WTC11 (cell line): ENCODE measurements at regions not wholly inside any gene's neighbourhood (a gene's known extent, or its start where the extent isn't known, plus 50 kb on each side); places are given as distances from the start of the nearest gene placed in this dataset.

Experiments used
- ATAC-seq: fragments of 200-7000 bp; cut with Tn5 transposase; 2 replicates; pipeline ENCODE4 v1.10.0; 2021; ENCODE audit warnings: mild to moderate bottlenecking, moderate library complexity
- CTCF ChIA-PET: fragments of 300-600 bp; sonication (Branson Sonifier 250); formaldehyde crosslinking; loops from one replicate; lab custom pipeline; 2021; ENCODE audit warnings: antibody characterized with exemption; lab: Charles Lee
- POLR2A ChIA-PET: fragments of 350-600 bp; sonication (Branson Sonifier 250); formaldehyde crosslinking; loops from one replicate; lab custom pipeline; 2021; ENCODE audit warnings: antibody characterized with exemption; lab: Charles Lee
- DNase-seq: peaks from one replicate; pipeline ENCODE4 v3.0.0; 2021; ENCODE audit warnings: low spot score
- H3K27ac Mint-ChIP-seq: 2 replicates; pipeline ENCODE4 v1.8.0; 2021; ENCODE audit warnings: mixed read lengths
- H3K27me3 Mint-ChIP-seq: 2 replicates; pipeline ENCODE4 v1.8.0; 2021; ENCODE audit warnings: low read depth, mild to moderate bottlenecking, moderate library complexity, mixed read lengths
- H3K36me3 Mint-ChIP-seq: 2 replicates; pipeline ENCODE4 v1.8.0; 2021; ENCODE audit warnings: mixed read lengths
- H3K4me1 Mint-ChIP-seq: 2 replicates; pipeline ENCODE4 v1.8.0; 2022; ENCODE audit warnings: mixed read lengths
- H3K4me3 Mint-ChIP-seq: 2 replicates; pipeline ENCODE4 v1.8.0; 2021; ENCODE audit warnings: mild to moderate bottlenecking, moderate library complexity, mixed read lengths
- H3K9me3 Mint-ChIP-seq: 2 replicates; pipeline ENCODE4 v1.8.0; 2021; ENCODE audit warnings: mixed read lengths
- AFF4 ChIP-seq: sonication (generic); formaldehyde crosslinking; IDR thresholded peaks from 2 replicates; pipeline ENCODE4 v1.8.1; 2023; ENCODE audit warnings: mild to moderate bottlenecking, missing genetic modification reagents, borderline replicate concordance
- ATF2 ChIP-seq: sonication (generic); formaldehyde crosslinking; IDR thresholded peaks from 2 replicates; pipeline ENCODE4 v1.8.1; 2022; ENCODE audit warnings: low read depth, missing genetic modification reagents, borderline replicate concordance
- ATF3 ChIP-seq: sonication (generic); formaldehyde crosslinking; conservative IDR thresholded peaks from 2 replicates; pipeline ENCODE4 v1.8.1; 2022; ENCODE audit warnings: mild to moderate bottlenecking, missing genetic modification reagents
- CBFB ChIP-seq: sonication (generic); formaldehyde crosslinking; IDR thresholded peaks from 2 replicates; pipeline ENCODE4 v1.8.1; 2022; ENCODE audit warnings: mild to moderate bottlenecking, low read depth, missing genetic modification reagents
- CDX4 ChIP-seq: fragments of 250-450 bp; sonication (Bioruptor Pico); IDR thresholded peaks from 2 replicates; pipeline ENCODE4 v1.9.0; 2021; ENCODE audit warnings: moderate library complexity, mild to moderate bottlenecking, inconsistent platforms, borderline replicate concordance
- CREM ChIP-seq: sonication (generic); formaldehyde crosslinking; IDR thresholded peaks from 2 replicates; pipeline ENCODE4 v1.8.1; 2022; ENCODE audit warnings: mild to moderate bottlenecking, missing genetic modification reagents, moderate library complexity
- E2F1 ChIP-seq: sonication (generic); formaldehyde crosslinking; IDR thresholded peaks from 2 replicates; pipeline ENCODE4 v1.8.0; 2022; ENCODE audit warnings: mild to moderate bottlenecking, missing genetic modification reagents
- ESRRA ChIP-seq: sonication (generic); formaldehyde crosslinking; IDR thresholded peaks from 2 replicates; pipeline ENCODE4 v1.8.1; 2022; ENCODE audit warnings: mild to moderate bottlenecking, missing genetic modification reagents, borderline replicate concordance
- GTF2I ChIP-seq: fragments of 250-450 bp; sonication (Bioruptor Pico); conservative IDR thresholded peaks from 2 replicates; pipeline ENCODE4 v1.4.0; 2021; ENCODE audit warnings: mild to moderate bottlenecking
- MXD4 ChIP-seq: fragments of 250-450 bp; sonication (Bioruptor Pico); IDR thresholded peaks from 2 replicates; pipeline ENCODE4 v1.8.0; 2021; ENCODE audit warnings: mild to moderate bottlenecking, moderate library complexity, borderline replicate concordance
- MYBL2 ChIP-seq: sonication (generic); formaldehyde crosslinking; IDR thresholded peaks from 2 replicates; pipeline ENCODE4 v1.8.1; 2023; ENCODE audit warnings: mild to moderate bottlenecking, moderate library complexity, missing genetic modification reagents
- NFATC4 ChIP-seq: fragments of 250-450 bp; sonication (Bioruptor Pico); IDR thresholded peaks from 2 replicates; pipeline ENCODE4 v1.9.0; 2021; ENCODE audit warnings: mild to moderate bottlenecking
- NR2C2 ChIP-seq: sonication (generic); formaldehyde crosslinking; IDR thresholded peaks from 2 replicates; pipeline ENCODE4 v1.8.0; 2022; ENCODE audit warnings: mild to moderate bottlenecking, missing genetic modification reagents
- RORB ChIP-seq: fragments of 250-450 bp; sonication (Bioruptor Pico); IDR thresholded peaks from 2 replicates; pipeline ENCODE4 v1.9.0; 2021; ENCODE audit warnings: mild to moderate bottlenecking
- SMAD3 ChIP-seq: sonication (generic); formaldehyde crosslinking; IDR thresholded peaks from 2 replicates; pipeline ENCODE4 v1.8.0; 2022; ENCODE audit warnings: missing genetic modification reagents, mild to moderate bottlenecking, borderline replicate concordance
- SMAD4 ChIP-seq: sonication (generic); formaldehyde crosslinking; IDR thresholded peaks from 2 replicates; pipeline ENCODE4 v1.8.0; 2022; ENCODE audit warnings: mild to moderate bottlenecking, missing genetic modification reagents
- SOX15 ChIP-seq: fragments of 250-450 bp; sonication (Bioruptor Pico); IDR thresholded peaks from 2 replicates; pipeline ENCODE4 v1.9.0; 2021; ENCODE audit warnings: mild to moderate bottlenecking
- SP1 ChIP-seq: sonication (generic); formaldehyde crosslinking; conservative IDR thresholded peaks from 2 replicates; pipeline ENCODE4 v1.8.1; 2022; ENCODE audit warnings: missing genetic modification reagents
- TEAD1 ChIP-seq: sonication (generic); formaldehyde crosslinking; IDR thresholded peaks from 2 replicates; pipeline ENCODE4 v1.8.0; 2022; ENCODE audit warnings: mild to moderate bottlenecking, missing genetic modification reagents
- ZBTB21 ChIP-seq: sonication (generic); formaldehyde crosslinking; IDR thresholded peaks from 2 replicates; pipeline ENCODE4 v1.8.1; 2023; ENCODE audit warnings: mild to moderate bottlenecking, missing genetic modification reagents, borderline replicate concordance
- ZNF121 ChIP-seq: sonication (generic); formaldehyde crosslinking; IDR thresholded peaks from 2 replicates; pipeline ENCODE4 v1.8.0; 2023; ENCODE audit warnings: missing genetic modification reagents
- ZNF281 ChIP-seq: sonication (generic); formaldehyde crosslinking; IDR thresholded peaks from 2 replicates; pipeline ENCODE4 v1.8.0; 2023; ENCODE audit warnings: mild to moderate bottlenecking, missing genetic modification reagents
- ZNF423 ChIP-seq: fragments of 250-450 bp; sonication (Bioruptor Pico); IDR thresholded peaks from 2 replicates; pipeline ENCODE4 v2.1.2; 2022; ENCODE audit warnings: mild to moderate bottlenecking, moderate library complexity
- ZNF671 ChIP-seq: fragments of 250-450 bp; sonication (Bioruptor Pico); IDR thresholded peaks from 2 replicates; pipeline ENCODE4 v1.8.0; 2021; ENCODE audit warnings: mild to moderate bottlenecking

GRCh38 chr1:166302989-166303758 lies 136.4 kb upstream of the FAM78B start:
- H3K9me3 Mint-ChIP-seq = peaks cover 15% of the 10 kb centered on the region
- no peak for DNase-seq
- H3K4me3 Mint-ChIP-seq = no peak overlapping the region
- ChIA-PET POLR2A (no interaction called here), CTCF (interaction anchor here (1.4 to 2.5 kb wide), 2 partner anchors 176 to 378 kb away, joined by 3 to 5 read pairs; no protein-coding TSS in a partner anchor)
- H3K27me3 Mint-ChIP-seq = no peaks in the 10 kb centered on the region; the same call in 1 of the 2 replicates
- H3K36me3 Mint-ChIP-seq = no peaks in the 10 kb centered on the region
- H3K27ac Mint-ChIP-seq = peak overlapping the region; percentile 51; the same call in 1 of the 2 replicates
- peak; percentile 65 for ATAC-seq
- TF ChIP-seq ZNF281 (CRISPR knock-in tag) (no peak), ZNF423 (CRISPR knock-in tag) (no peak), CDX4 (CRISPR knock-in tag) (no peak), RORB (CRISPR knock-in tag) (no peak), NFATC4 (CRISPR knock-in tag) (no peak), ATF3 (CRISPR knock-in tag) (no peak), ZNF671 (CRISPR knock-in tag) (no peak), ZBTB21 (CRISPR knock-in tag) (no peak), ZNF121 (CRISPR knock-in tag) (no peak), SMAD4 (CRISPR knock-in tag) (no peak), ESRRA (no peak)
- TF ChIP-seq, all 79 proteins: peak for 0
- H3K4me1 Mint-ChIP-seq = peaks cover 25% of the 10 kb centered on the region

GRCh38 chr1:166304131-166304530 lies 137.3 kb upstream of the FAM78B start:
- H3K27ac Mint-ChIP-seq = no peak overlapping the region; the same call in 1 of the 2 replicates
- no peak for ATAC-seq
- no peaks in the 10 kb centered on the region; the same call in 1 of the 2 replicates for H3K27me3 Mint-ChIP-seq
- ChIA-PET CTCF (interaction anchor here (2.5 kb wide), 1 partner anchor 175 kb away, joined by 5 read pairs; no protein-coding TSS in a partner anchor), POLR2A (no interaction called here)
- no peaks in the 10 kb centered on the region for H3K36me3 Mint-ChIP-seq
- H3K4me1 Mint-ChIP-seq = peaks cover 25% of the 10 kb centered on the region
- peaks cover 15% of the 10 kb centered on the region for H3K9me3 Mint-ChIP-seq
- H3K4me3 Mint-ChIP-seq = no peak overlapping the region
- DNase-seq = no peak
- TF ChIP-seq ZNF423 (CRISPR knock-in tag) = no peak
- TF ChIP-seq SP1 = no peak
- TF ChIP-seq ATF2 (CRISPR knock-in tag) = no peak
- TF ChIP-seq CBFB (CRISPR knock-in tag) = no peak
- TF ChIP-seq CREM (CRISPR knock-in tag) = no peak
- TF ChIP-seq NR2C2 (CRISPR knock-in tag) = no peak
- TF ChIP-seq SMAD3 (CRISPR knock-in tag) = no peak
- no peak for TF ChIP-seq TEAD1 (CRISPR knock-in tag)
- TF ChIP-seq AFF4 (CRISPR knock-in tag) = no peak
- no peak for TF ChIP-seq SOX15 (CRISPR knock-in tag)
- TF ChIP-seq E2F1 (CRISPR knock-in tag) = no peak
- TF ChIP-seq MXD4 (CRISPR knock-in tag) = no peak
- TF ChIP-seq GTF2I (CRISPR knock-in tag) = no peak
- TF ChIP-seq MYBL2 = no peak
